ENCODE measurements at regions not wholly inside any gene's neighbourhood (a gene's known extent, or its start where the extent isn't known, plus 50 kb on each side); places are given as distances from the start of the nearest gene placed in this dataset.

DNA sequence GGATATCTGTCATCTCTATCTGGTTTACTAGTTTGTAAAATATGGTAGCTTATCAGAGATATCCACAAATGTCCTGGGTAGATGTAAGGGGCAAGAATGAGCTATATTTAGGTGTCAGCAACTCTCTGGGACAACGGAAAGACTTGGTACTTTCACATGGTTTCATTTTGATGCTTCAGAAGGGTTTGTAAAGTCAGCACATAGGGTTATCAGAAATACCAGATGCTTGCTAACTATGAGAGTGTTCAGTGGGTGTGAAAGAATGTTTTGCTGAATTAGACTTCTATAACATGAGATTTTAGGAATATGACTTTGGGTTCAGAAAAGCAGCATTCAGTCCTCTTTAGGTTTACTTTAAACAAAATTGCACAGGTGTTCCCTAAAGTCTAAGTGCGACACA lies 466.5 kb upstream of the PDZRN3 start:
- 53% methylated on average over 2 of the region's 2 CpGs for WGBS
- Histone ChIP-seq H3K36me3 (ENCODE audit: insufficient read depth) (no peaks in the 10 kb centered on the region), H3K27ac (ENCODE audit: low read depth) (no peak overlapping the region), H3K4me1 (ENCODE audit: insufficient read depth) (no peaks in the 10 kb centered on the region), H3K4me3 (ENCODE audit: low read depth, low read length) (no peak overlapping the region)
- DNase-seq (ENCODE audit: extremely low spot score), result no peak

DNA sequence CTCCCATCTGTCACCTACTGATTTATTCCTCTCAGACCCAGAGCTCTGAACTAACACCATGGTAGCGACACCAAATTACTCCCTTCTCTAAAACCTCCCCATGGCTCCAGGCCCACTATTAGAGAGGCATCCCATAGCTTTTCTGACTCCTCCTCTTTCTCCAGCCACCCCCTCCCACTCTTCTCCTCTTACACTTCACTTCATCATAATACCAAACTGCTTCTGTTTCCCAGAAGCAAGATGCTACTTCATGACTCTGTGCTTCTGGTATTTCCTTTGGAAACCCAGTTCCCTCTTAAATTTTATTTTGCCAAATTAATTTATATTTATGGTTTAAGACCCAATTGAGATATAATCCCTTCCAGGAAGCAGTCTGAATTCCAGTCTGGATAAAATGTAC lies 465.1 kb upstream of the PDZRN3 start:
- no peak overlapping the region for H3K4me3 ChIP-seq (ENCODE audit: low read depth, low read length)
- 67% methylated on average over 1 of the region's 1 CpG for WGBS
- no peaks in the 10 kb centered on the region for H3K36me3 ChIP-seq (ENCODE audit: insufficient read depth)
- H3K27ac ChIP-seq (ENCODE audit: low read depth), result no peak overlapping the region
- no peak for DNase-seq (ENCODE audit: extremely low spot score)
- no peaks in the 10 kb centered on the region for H3K4me1 ChIP-seq (ENCODE audit: insufficient read depth)

DNA sequence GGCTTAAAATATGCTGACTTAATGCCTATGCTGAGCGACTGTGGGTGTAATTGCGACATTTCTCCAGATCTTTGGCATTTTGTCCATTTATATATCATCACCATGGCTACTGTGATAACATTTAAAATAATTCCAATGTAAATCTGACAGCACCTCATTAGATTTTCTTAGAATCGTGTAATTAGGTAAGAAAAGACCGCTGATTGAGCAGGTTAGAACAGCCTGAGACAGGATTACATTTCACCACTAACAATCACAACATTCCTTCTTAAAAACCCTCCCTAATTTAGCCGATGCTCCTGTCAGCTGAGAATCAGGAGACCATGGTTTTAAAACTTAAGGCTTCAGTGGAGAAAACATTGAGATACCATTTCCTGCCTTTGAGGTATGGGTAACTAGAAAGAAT lies 455.3 kb upstream of the PDZRN3 start:
- no peak for DNase-seq (ENCODE audit: extremely low spot score)
- WGBS, result 41% methylated on average over 5 of the region's 5 CpGs
- Histone ChIP-seq H3K27ac (ENCODE audit: low read depth) (no peak overlapping the region), H3K36me3 (ENCODE audit: insufficient read depth) (no peaks in the 10 kb centered on the region), H3K4me1 (ENCODE audit: insufficient read depth) (no peaks in the 10 kb centered on the region), H3K4me3 (ENCODE audit: low read depth, low read length) (no peak overlapping the region)

DNA sequence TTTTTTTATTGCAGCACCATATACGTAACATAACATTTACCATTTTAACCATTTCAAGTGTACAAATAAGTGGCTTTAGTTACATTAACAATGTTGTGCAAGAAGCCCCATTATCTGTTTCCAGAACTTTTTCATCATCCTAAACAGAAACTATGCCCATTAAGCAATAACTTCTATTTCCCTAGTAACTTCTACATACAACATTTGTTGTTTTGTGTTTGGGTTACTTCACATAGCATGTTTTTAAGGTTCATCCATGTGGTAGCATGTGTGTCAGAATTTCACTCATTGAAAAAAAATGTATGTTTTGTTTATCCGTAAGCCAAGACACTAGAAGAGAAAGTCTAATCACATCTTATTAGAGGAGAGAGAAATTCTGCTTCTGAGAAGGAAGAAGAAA lies 450.5 kb upstream of the PDZRN3 start:
- 80% methylated on average over 2 of the region's 2 CpGs for WGBS

DNA sequence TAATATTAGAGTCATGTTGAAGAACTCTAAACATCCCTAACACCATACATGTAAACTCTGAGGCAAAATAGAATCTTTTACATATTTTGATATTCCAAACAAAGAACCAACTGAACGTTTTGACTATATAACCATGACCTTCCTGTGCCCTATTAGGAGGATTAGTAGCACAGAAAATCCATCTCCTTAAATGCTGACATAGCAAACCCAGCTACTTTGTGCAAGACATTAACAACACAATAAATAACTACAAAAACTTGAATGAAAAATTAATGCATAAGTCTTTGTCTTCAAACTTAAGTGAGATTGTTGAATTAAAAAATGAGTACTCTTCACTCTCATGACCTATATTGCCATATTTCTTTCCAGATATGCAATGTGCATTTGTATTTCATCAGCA lies 450.0 kb upstream of the PDZRN3 start:
- Histone ChIP-seq H3K4me3 (ENCODE audit: low read depth, low read length) (no peak overlapping the region), H3K36me3 (ENCODE audit: insufficient read depth) (no peaks in the 10 kb centered on the region), H3K4me1 (ENCODE audit: insufficient read depth) (no peaks in the 10 kb centered on the region), H3K27ac (ENCODE audit: low read depth) (no peak overlapping the region)
- WGBS, result 11% methylated on average over 1 of the region's 1 CpG
- no peak for DNase-seq (ENCODE audit: extremely low spot score)

More for the DNA sequence above, 450.5 kb upstream of the PDZRN3 start:
- Histone ChIP-seq H3K4me1 (ENCODE audit: insufficient read depth) (no peaks in the 10 kb centered on the region), H3K4me3 (ENCODE audit: low read depth, low read length) (no peak overlapping the region), H3K27ac (ENCODE audit: low read depth) (no peak overlapping the region), H3K36me3 (ENCODE audit: insufficient read depth) (no peaks in the 10 kb centered on the region)
- DNase-seq (ENCODE audit: extremely low spot score), result no peak

DNA sequence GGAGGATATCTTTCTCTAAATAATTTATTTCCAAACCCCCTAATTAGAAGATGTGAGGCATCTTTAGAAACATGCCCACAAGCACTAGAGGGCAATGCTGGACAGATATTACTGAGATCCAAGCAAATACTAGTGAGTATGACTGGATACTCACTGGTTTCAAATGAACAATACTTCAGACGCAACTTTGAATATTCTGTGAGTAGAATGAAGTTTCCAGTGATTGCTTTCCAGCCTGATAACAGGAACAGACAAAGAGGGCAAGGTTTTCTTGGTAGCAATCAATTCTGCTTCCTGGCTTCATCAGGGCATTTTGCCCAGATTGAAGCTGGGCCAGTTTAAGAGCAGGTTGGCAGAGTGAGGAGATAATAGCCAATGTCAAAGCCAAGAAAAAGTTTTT lies 442.6 kb upstream of the PDZRN3 start:
- no peak overlapping the region for H3K4me3 ChIP-seq (ENCODE audit: low read depth, low read length)
- H3K36me3 ChIP-seq (ENCODE audit: insufficient read depth), result no peaks in the 10 kb centered on the region
- H3K27ac ChIP-seq (ENCODE audit: low read depth), result no peak overlapping the region
- H3K4me1 ChIP-seq (ENCODE audit: insufficient read depth), result no peaks in the 10 kb centered on the region
- WGBS, result 14% methylated on average over 1 of the region's 1 CpG
- DNase-seq (ENCODE audit: extremely low spot score), result no peak

DNA sequence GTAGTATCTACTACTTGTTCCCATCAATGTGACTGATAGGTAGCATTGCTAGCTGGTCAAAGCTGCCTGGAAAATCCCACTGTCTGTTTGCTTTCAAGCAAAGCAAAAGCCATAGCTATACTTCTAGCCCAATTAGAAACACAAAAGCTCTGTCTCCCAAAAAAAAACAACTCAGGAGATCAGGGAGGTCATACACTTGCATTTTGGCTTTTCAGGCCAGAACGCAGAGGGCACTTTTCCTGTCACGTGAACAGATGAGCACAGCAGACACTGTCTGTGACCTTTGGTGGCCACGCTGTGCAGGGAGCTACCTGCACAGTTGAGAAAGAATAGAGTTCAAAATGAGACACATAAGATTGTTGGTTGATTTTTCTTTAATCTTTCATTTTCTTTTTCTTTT lies 441.7 kb upstream of the PDZRN3 start:
- Histone ChIP-seq H3K4me1 (ENCODE audit: insufficient read depth) (no peaks in the 10 kb centered on the region), H3K4me3 (ENCODE audit: low read depth, low read length) (no peak overlapping the region), H3K36me3 (ENCODE audit: insufficient read depth) (no peaks in the 10 kb centered on the region), H3K27ac (ENCODE audit: low read depth) (no peak overlapping the region)
- 71% methylated on average over 3 of the region's 3 CpGs for WGBS
- no peak for DNase-seq (ENCODE audit: extremely low spot score)

DNA sequence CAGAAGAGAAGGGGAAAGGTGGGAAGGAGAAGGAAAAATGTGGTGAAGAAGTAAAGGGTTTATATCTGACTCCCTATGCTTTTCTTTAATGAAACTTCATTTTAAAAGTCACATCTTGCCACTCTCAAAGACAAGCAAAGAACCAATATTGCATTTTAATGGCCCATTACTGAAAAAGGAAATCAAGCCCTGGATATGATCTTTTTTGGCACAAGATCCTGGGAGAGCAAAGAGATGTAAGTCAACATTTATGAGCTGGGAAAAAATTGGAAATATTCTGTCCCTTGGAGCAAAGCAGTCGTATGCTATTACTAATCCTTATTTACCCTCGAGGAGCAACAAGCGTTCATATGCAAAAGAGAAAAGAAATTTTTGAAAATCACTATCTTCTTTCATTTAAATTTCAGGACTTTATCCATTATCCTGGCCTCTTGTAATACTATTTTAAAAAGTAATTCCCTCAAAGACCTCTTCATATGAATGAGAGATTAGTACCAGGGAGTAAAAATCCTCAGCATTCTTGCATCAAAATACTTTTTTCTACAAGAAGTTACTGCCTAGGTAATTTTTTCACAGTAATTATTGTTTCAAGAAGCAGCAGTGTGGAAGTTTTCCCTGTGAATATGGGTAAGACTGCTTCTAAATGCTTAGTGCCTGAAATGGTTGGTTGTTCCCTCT lies 435.3 kb upstream of the PDZRN3 start:
- Histone ChIP-seq H3K36me3 (ENCODE audit: insufficient read depth) (no peaks in the 10 kb centered on the region), H3K4me1 (ENCODE audit: insufficient read depth) (no peaks in the 10 kb centered on the region), H3K27ac (ENCODE audit: low read depth) (no peak overlapping the region), H3K4me3 (ENCODE audit: low read depth, low read length) (no peak overlapping the region)
- no peak for DNase-seq (ENCODE audit: extremely low spot score)
- 42% methylated on average over 3 of the region's 3 CpGs for WGBS

DNA sequence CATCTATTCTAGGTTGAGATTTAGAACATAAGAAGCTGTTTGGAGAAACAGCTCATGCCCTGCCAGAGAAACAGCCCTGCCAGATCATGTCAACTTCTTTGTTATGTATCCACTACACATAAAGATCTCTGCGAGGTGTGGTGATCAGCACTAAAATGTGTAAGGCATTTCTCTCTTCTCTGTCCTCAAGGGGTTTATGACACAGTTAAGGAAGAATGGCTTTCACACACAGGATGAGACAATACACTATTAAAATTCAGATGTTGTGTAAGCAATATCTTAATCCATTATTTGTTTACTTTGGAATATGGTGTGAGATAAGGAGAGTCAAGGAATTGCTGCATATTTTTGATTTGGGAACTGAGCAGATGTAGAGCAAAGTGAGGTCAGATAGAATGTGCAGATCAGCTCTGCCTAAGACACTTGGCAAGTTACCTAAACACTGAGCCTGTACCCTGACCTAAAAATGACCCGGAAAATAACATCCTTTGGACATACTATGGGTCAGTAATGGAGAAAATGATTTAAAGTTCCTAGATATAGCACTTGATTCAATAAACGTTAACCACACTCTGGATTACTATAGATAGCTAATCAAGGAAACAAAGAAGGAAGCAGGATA lies 434.7 kb upstream of the PDZRN3 start:
- Histone ChIP-seq H3K27ac (ENCODE audit: low read depth) (no peak overlapping the region), H3K36me3 (ENCODE audit: insufficient read depth) (no peaks in the 10 kb centered on the region), H3K4me1 (ENCODE audit: insufficient read depth) (no peaks in the 10 kb centered on the region), H3K4me3 (ENCODE audit: low read depth, low read length) (no peak overlapping the region)
- DNase-seq (ENCODE audit: extremely low spot score), result no peak
- WGBS, result 56% methylated on average over 3 of the region's 3 CpGs

DNA sequence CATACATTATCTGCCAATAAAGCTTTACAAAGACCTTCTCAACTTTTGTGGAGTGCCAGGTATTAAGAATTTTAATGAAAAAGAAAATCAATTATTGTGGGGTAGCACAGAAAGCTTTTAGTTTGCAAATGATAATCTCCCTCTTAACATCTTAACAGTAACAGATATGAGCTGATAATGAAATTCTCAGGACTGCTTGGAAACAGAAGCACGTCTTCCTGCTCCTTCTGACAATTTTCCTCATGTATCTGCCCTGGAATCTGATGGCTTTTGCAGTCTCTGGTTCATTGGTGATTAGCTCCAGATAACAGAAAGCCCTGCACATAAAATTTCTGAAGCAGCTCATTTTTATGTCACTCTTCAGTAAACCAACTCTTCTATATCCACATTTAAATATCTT lies 432.4 kb upstream of the PDZRN3 start:
- 52% methylated on average over 1 of the region's 1 CpG for WGBS
- no peak for DNase-seq (ENCODE audit: extremely low spot score)
- Histone ChIP-seq H3K4me1 (ENCODE audit: insufficient read depth) (no peaks in the 10 kb centered on the region), H3K4me3 (ENCODE audit: low read depth, low read length) (no peak overlapping the region), H3K27ac (ENCODE audit: low read depth) (no peak overlapping the region), H3K36me3 (ENCODE audit: insufficient read depth) (no peaks in the 10 kb centered on the region)

DNA sequence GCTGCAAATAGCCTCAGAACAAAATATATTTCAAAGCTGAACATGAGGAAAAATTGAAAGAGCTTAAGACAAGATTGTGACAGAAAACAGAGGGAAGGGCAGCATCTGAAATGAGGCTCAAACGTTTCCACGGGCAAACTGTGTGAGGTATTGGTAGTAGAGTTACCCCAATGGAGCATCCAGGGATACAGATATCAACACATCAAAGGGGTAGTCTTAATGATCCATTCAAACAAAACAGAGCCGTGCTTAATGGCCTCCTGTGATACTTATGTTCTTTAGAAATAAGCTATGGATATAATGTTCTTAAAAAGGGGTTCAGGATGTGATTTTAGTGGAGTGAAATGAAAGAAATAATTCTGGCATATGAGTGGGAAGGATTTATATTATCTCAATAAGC lies 430.3 kb upstream of the PDZRN3 start:
- no peak overlapping the region for H3K4me3 ChIP-seq (ENCODE audit: low read depth, low read length)
- 40% methylated on average over 3 of the region's 3 CpGs for WGBS

DNA sequence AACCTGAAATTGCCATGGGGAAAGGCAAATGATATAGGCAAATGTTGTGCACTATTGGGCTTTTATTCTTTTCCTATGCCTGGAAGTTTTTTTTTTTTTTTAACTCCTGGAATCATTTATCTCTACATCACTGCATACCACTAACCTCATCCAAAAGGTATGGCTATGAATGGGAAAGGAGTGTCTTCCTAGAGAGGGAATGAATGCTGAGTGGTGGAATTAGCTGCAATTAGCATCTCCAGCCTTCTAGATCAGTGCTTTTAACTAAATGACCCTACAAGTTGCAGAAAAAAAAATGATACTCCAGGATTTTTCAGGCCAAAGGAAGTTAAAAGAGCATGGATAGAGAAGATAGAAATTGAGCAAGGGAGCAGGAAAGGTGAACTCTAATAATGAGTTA lies 429.8 kb upstream of the PDZRN3 start:
- no peak for DNase-seq (ENCODE audit: extremely low spot score)
- Histone ChIP-seq H3K36me3 (ENCODE audit: insufficient read depth) (no peaks in the 10 kb centered on the region), H3K4me3 (ENCODE audit: low read depth, low read length) (no peak overlapping the region), H3K27ac (ENCODE audit: low read depth) (no peak overlapping the region), H3K4me1 (ENCODE audit: insufficient read depth) (no peaks in the 10 kb centered on the region)

More for the DNA sequence above, 430.3 kb upstream of the PDZRN3 start:
- H3K4me1 ChIP-seq (ENCODE audit: insufficient read depth), result no peaks in the 10 kb centered on the region
- no peak for DNase-seq (ENCODE audit: extremely low spot score)
- no peaks in the 10 kb centered on the region for H3K36me3 ChIP-seq (ENCODE audit: insufficient read depth)
- no peak overlapping the region for H3K27ac ChIP-seq (ENCODE audit: low read depth)

DNA sequence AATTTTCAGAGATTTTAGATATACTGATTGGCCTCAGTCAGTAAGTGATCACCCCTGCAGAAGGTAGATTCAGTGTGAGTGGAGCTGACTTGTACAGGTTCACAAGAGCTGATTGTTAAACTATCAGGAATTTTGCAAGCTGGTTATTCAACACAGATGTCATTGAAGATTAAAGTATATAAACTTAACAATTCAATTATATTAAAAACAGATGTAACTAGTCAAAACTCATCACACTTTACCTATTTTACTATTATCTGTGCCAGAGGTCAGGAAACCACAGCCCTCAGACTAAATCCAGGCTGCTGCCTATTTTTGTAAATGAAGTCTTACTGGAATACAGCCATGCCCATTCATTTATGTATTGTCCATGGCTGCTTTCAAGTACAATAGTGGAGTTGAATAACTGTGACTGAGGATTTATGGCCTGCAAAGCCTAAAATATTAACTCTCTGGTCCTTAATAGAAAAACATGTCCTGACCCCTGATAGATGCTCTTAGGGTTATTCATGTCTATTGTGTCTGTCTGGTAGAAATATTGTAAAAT lies 429.3 kb upstream of the PDZRN3 start:
- H3K36me3 ChIP-seq (ENCODE audit: insufficient read depth), result no peaks in the 10 kb centered on the region
- no peak overlapping the region for H3K4me3 ChIP-seq (ENCODE audit: low read depth, low read length)
- no peak for DNase-seq (ENCODE audit: extremely low spot score)
- H3K27ac ChIP-seq (ENCODE audit: low read depth), result no peak overlapping the region
- no peaks in the 10 kb centered on the region for H3K4me1 ChIP-seq (ENCODE audit: insufficient read depth)

DNA sequence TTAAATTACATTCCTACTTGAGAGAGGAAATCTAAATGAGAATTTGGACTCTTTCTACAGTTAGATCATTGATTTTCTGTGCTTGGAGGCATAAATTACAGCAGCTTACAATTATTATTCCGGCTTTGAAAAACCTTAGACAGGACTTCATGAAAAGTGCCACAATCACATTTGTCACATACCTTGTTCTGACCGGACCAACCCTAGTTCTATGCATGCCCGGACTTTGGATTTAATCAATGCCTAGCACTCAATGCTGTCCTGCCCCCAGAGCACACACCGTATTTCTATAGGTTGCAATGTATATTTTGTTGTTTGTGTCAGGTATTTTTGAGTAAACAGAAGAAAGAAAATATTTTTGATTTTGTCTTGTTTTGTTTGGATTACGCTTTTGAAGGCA lies 424.7 kb upstream of the PDZRN3 start:
- WGBS, result 75% methylated on average over 5 of the region's 5 CpGs
- no peak overlapping the region for H3K27ac ChIP-seq (ENCODE audit: low read depth)
- no peak overlapping the region for H3K4me3 ChIP-seq (ENCODE audit: low read depth, low read length)
- H3K4me1 ChIP-seq (ENCODE audit: insufficient read depth), result no peaks in the 10 kb centered on the region
- H3K36me3 ChIP-seq (ENCODE audit: insufficient read depth), result no peaks in the 10 kb centered on the region
- no peak for DNase-seq (ENCODE audit: extremely low spot score)
